ENCODE measurements at regions not wholly inside any gene's neighbourhood (a gene's known extent, or its start where the extent isn't known, plus 50 kb on each side); places are given as distances from the start of the nearest gene placed in this dataset.
A peak's percentile ranks its signal among the peaks of the same experiment; 100 is the strongest.

DNA sequence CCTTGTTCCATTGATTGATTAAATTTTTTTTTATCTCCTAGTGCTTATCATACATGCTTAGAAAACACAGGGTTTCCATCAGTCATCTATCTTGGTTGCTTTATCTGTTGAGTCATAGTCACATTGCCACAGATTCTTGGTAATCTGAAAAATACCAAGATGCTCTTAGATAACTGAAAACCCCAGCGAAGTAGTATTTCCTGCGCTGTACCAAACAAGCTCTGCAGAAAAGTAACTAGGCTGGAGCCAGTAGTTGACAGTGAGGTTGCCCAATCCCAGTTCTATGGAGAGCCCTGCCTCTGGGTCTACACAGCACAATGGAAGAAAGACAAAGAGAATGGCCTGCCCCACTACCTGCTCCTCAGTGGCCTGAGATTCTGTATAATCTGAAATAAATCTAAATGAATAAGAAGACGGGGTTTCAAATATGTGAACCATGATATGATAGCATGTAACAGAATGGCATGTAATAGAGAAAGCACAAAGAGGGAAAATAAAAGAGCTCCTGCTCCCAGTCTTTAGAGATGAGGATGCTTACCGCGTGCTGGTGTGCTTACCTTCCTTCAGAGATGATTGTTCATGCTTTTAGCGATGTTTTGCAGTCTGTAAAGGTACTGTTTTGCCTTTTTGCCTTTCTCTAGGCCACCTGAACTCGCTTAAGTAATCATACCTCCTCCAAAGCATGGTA, 55.3 kb upstream of the RAPGEF2 start:
- WGBS, 5 donors, result 70 to 87% (median 79%) methylated on average over 7 of the region's 7 CpGs
- no peak overlapping the region for H3K27ac ChIP-seq
- intact Hi-C loops (cut with DNase I; ENCODE audit: low total_unique reads), result no loop called here
- H3K27me3 ChIP-seq (replicated peaks in 1 of 7), result peaks cover 0 to 18% (median 0%) of the 10 kb centered on the region in 7 donors
- no peaks in the 10 kb centered on the region for H3K9me3 ChIP-seq
- H3K4me1 ChIP-seq, result peaks cover 0 to 18% (median 9%) of the 10 kb centered on the region in 6 donors
- DNase-seq, result no peak
- H3K4me3 ChIP-seq, result no peak overlapping the region
- H3K36me3 ChIP-seq, result no peaks in the 10 kb centered on the region
- TF ChIP-seq POLR2AphosphoS5 (IDR thresholded peaks at IDR 0.05) (no peak), POLR2A (IDR thresholded peaks at IDR 0.05) (no peak)

- no peak for DNase-seq
- Histone ChIP-seq H3K36me3 (no peaks in the 10 kb centered on the region), H3K4me1 (peaks cover 0 to 19% (median 9%) of the 10 kb centered on the region in 6 donors), H3K4me3 (peak overlapping the region in 2 of 8 donors; percentile 23 to 51), H3K27me3 (replicated peaks in 1 of 7) (peaks cover 0 to 17% (median 0%) of the 10 kb centered on the region in 7 donors), H3K27ac (no peak overlapping the region), H3K9me3 (no peaks in the 10 kb centered on the region)
- 52 to 74% (median 65%) methylated on average over 16 of the region's 16 CpGs for WGBS, 5 donors
- TF ChIP-seq POLR2A (IDR thresholded peaks at IDR 0.05), result no peak
- no peak for TF ChIP-seq CTCF (IDR thresholded peaks at IDR 0.05 in 8 of 11, conservative IDR thresholded peaks at IDR 0.05 in 3 of 11)
- TF ChIP-seq POLR2AphosphoS5 (IDR thresholded peaks at IDR 0.05), result peak in 1 of 3 donors; percentile 17
- intact Hi-C loops (cut with DNase I; ENCODE audit: low total_unique reads), result no loop called here
Measured at GRCh38 chr4:159048166-159048886, 54.6 kb upstream of the RAPGEF2 start.

- intact Hi-C loops (cut with DNase I; ENCODE audit: low total_unique reads), result no loop called here
Measured at GRCh38 chr4:159049780-159050375, 53.0 kb upstream of the RAPGEF2 start.

More at GRCh38 chr4:159049780-159050375, 53.0 kb upstream of the RAPGEF2 start:
- no peaks in the 10 kb centered on the region for H3K9me3 ChIP-seq
- H3K4me3 ChIP-seq, result no peak overlapping the region
- no peak for TF ChIP-seq CTCF (IDR thresholded peaks at IDR 0.05 in 8 of 11, conservative IDR thresholded peaks at IDR 0.05 in 3 of 11)
- TF ChIP-seq POLR2AphosphoS5 (IDR thresholded peaks at IDR 0.05), result no peak
- TF ChIP-seq POLR2A (IDR thresholded peaks at IDR 0.05), result no peak
- no peak overlapping the region for H3K27ac ChIP-seq
- peaks cover 0 to 14% (median 0%) of the 10 kb centered on the region in 7 donors for H3K27me3 ChIP-seq (replicated peaks in 1 of 7)
- WGBS, 5 donors, result 76 to 89% (median 86%) methylated on average over 2 of the region's 2 CpGs
- DNase-seq, result no peak
- H3K4me1 ChIP-seq, result peaks cover 0 to 19% (median 9%) of the 10 kb centered on the region in 6 donors
- H3K36me3 ChIP-seq, result no peaks in the 10 kb centered on the region
